ENCODE measurements at regions not wholly inside any gene's neighbourhood (a gene's known extent, or its start where the extent isn't known, plus 50 kb on each side); places are given as distances from the start of the nearest gene placed in this dataset.
"Not testable (repeated sequence)": the region's sequence is repeated elsewhere in the genome, so short reads cannot be mapped to it uniquely, and the experiment has no call there.

- H3K4me3 ChIP-seq (ENCODE audit: low read depth in 2 of 2, low read length in 1 of 2); H3K4me1 ChIP-seq (ENCODE audit: control insufficient read depth in 1 of 2, insufficient read depth in 2 of 2, low read depth in 1 of 2, low read length in 1 of 2); CTCF ChIA-PET; H3K36me3 ChIP-seq (replicated peaks in 1 of 2; ENCODE audit: control insufficient read depth in 1 of 2, insufficient read depth in 2 of 2, low read length in 1 of 2); DNase-seq; H3F3A ChIP-seq (replicated peaks; ENCODE audit: insufficient read depth); H3K27me3 ChIP-seq (ENCODE audit: insufficient read depth); H4K20me1 ChIP-seq (ENCODE audit: insufficient read depth); H3K4me2 ChIP-seq; H2AFZ ChIP-seq (ENCODE audit: low read depth); H3K27ac ChIP-seq (ENCODE audit: low read depth in 2 of 2, low read length in 1 of 2); H3K9ac ChIP-seq; H3K79me2 ChIP-seq (ENCODE audit: insufficient read depth); POLR2A ChIA-PET; H3K9me2 ChIP-seq; H3K9me3 ChIP-seq: not testable (repeated sequence)
- 4% methylated on average over 1 of the region's 1 CpG for WGBS (ENCODE audit: low lambda C conversion rate)
Observed at GRCh38 chr3:43227685-43228084, 58.7 kb upstream of the SNRK start.

GRCh38 chr3:43224405-43225073, 61.8 kb upstream of the SNRK start:
- no peaks in the 10 kb centered on the region for H3K79me2 ChIP-seq (ENCODE audit: insufficient read depth)
- no peak overlapping the region for H3K4me3 ChIP-seq (ENCODE audit: low read depth in 2 of 2, low read length in 1 of 2)
- no peak overlapping the region for H3K27ac ChIP-seq (ENCODE audit: low read depth in 2 of 2, low read length in 1 of 2)
- ChIA-PET POLR2A (no interaction called here), CTCF (no interaction called here)
- TF ChIP-seq EP300 (IDR thresholded peaks at IDR 0.05; ENCODE audit: borderline replicate concordance in 1 of 2, low read depth in 1 of 2, low read length in 1 of 2) (no peak), EZH2phosphoT487 (IDR thresholded peaks at IDR 0.05; ENCODE audit: borderline replicate concordance, low read depth) (no peak), RFX5 (IDR thresholded peaks at IDR 0.05; ENCODE audit: low read length) (no peak), SMC3 (IDR thresholded peaks at IDR 0.05; ENCODE audit: low read depth, low read length) (no peak), POLR2AphosphoS5 (IDR thresholded peaks at IDR 0.05; ENCODE audit: low read depth, low read length) (no peak), TAF1 (IDR thresholded peaks at IDR 0.05; ENCODE audit: borderline replicate concordance, low read depth, low read length) (no peak), YY1 (IDR thresholded peaks at IDR 0.05; ENCODE audit: low read depth) (no peak), GABPA (IDR thresholded peaks at IDR 0.05; ENCODE audit: low read depth) (no peak), TEAD4 (IDR thresholded peaks at IDR 0.05; ENCODE audit: borderline replicate concordance, insufficient read depth) (no peak), IRF3 (IDR thresholded peaks at IDR 0.05; ENCODE audit: low read depth, low read length) (no peak), CHD2 (IDR thresholded peaks at IDR 0.05; ENCODE audit: low read length, partially characterized antibody) (no peak)
- no peak for DNase-seq
- no peaks in the 10 kb centered on the region for H3K27me3 ChIP-seq (ENCODE audit: insufficient read depth)
- H3K9ac ChIP-seq: no peak overlapping the region
- no peak overlapping the region for H2AFZ ChIP-seq (ENCODE audit: low read depth)
- WGBS (ENCODE audit: low lambda C conversion rate): 26% methylated on average over 3 of the region's 3 CpGs
- no peaks in the 10 kb centered on the region for H3K9me3 ChIP-seq
- no peaks in the 10 kb centered on the region for H3K4me1 ChIP-seq (ENCODE audit: control insufficient read depth in 1 of 2, insufficient read depth in 2 of 2, low read depth in 1 of 2, low read length in 1 of 2)
- H3K36me3 ChIP-seq (replicated peaks in 1 of 2; ENCODE audit: control insufficient read depth in 1 of 2, insufficient read depth in 2 of 2, low read length in 1 of 2): no peaks in the 10 kb centered on the region
- H3K4me2 ChIP-seq: no peak overlapping the region
- no peaks in the 10 kb centered on the region for H4K20me1 ChIP-seq (ENCODE audit: insufficient read depth)
- no peaks in the 10 kb centered on the region for H3K9me2 ChIP-seq
- no peaks in the 10 kb centered on the region for H3F3A ChIP-seq (replicated peaks; ENCODE audit: insufficient read depth)
